Ascending aorta (tissue), 2 donors: ENCODE measurements at regions not wholly inside any gene's neighbourhood (a gene's known extent, or its start where the extent isn't known, plus 50 kb on each side); places are given as distances from the start of the nearest gene placed in this dataset.

Experiments used
- DNase-seq, 2 donors: peaks; one replicate each; pipeline ENCODE4 v3.0.0-alpha.2; 2019; ENCODE audit warnings: low spot score in 2 of 2
- H3K27ac ChIP-seq, 2 donors: fragments of 200-600 bp; sonication (generic); one replicate each; pipeline ENCODE4 v1.5.1; 2016 to 2017; ENCODE audit warnings: mild to moderate bottlenecking in 1 of 2
- H3K27me3 ChIP-seq: fragments of 200-600 bp; sonication (generic); one replicate; pipeline ENCODE4 v1.5.1; 2017
- H3K36me3 ChIP-seq, 2 donors: fragments of 200-600 bp; sonication (generic); one replicate each; pipeline ENCODE4 v1.5.1; 2016
- H3K4me1 ChIP-seq, 2 donors: fragments of 200-600 bp; sonication (generic); one replicate each; pipeline ENCODE4 v1.5.1; 2016 to 2017; ENCODE audit warnings: mild to moderate bottlenecking in 1 of 2
- H3K4me3 ChIP-seq, 2 donors: fragments of 200-600 bp; sonication (generic); one replicate each; pipeline ENCODE4 v1.5.1; 2016 to 2017; ENCODE audit warnings: mild to moderate bottlenecking in 1 of 2
- H3K9me3 ChIP-seq, 2 donors: fragments of 200-600 bp; sonication (generic); one replicate each; pipeline ENCODE4 v1.5.1; 2016
- CTCF ChIP-seq, 3 experiments: fragments of 200-600 bp in 2 of 3; fragments of 450-650 bp in 1 of 3; sonication (generic) in 2 of 3; IDR thresholded peaks; one replicate each; pipeline ENCODE4 v1.5.1; 2016 to 2019; ENCODE audit warnings: antibody characterized with exemption in 3 of 3, mild to moderate bottlenecking in 1 of 3, moderate library complexity in 1 of 3
- intact Hi-C: fragments of 100-400 bp; cut with DNase I; formaldehyde crosslinking; loops from one replicate; pipeline ENCODE4 v1.15.1; 2023

GRCh38 chr1:157367091-157367739 lies 185.1 kb downstream of the FCRL5 start:
- no peak overlapping the region for H3K4me3 ChIP-seq
- no peaks in the 10 kb centered on the region for H3K27me3 ChIP-seq
- H3K27ac ChIP-seq: no peak overlapping the region
- H3K36me3 ChIP-seq: no peaks in the 10 kb centered on the region
- intact Hi-C loops: no loop called here
- no peak for TF ChIP-seq CTCF (IDR thresholded peaks at IDR 0.05)
- no peaks in the 10 kb centered on the region for H3K9me3 ChIP-seq
- DNase-seq: no peak
- H3K4me1 ChIP-seq: no peaks in the 10 kb centered on the region

GRCh38 chr1:157364612-157365011 lies 187.7 kb downstream of the FCRL5 start:
- H3K4me3 ChIP-seq: no peak overlapping the region
- no peaks in the 10 kb centered on the region for H3K9me3 ChIP-seq
- no peaks in the 10 kb centered on the region for H3K36me3 ChIP-seq
- no peaks in the 10 kb centered on the region for H3K4me1 ChIP-seq
- no peak overlapping the region for H3K27ac ChIP-seq
- no peak for TF ChIP-seq CTCF (IDR thresholded peaks at IDR 0.05)
- intact Hi-C loops: no loop called here
- DNase-seq: no peak
- no peaks in the 10 kb centered on the region for H3K27me3 ChIP-seq

GRCh38 chr1:157363660-157364140 lies 188.6 kb downstream of the FCRL5 start:
- DNase-seq: no peak
- Histone ChIP-seq H3K27ac (no peak overlapping the region), H3K27me3 (no peaks in the 10 kb centered on the region), H3K36me3 (no peaks in the 10 kb centered on the region), H3K4me3 (no peak overlapping the region), H3K4me1 (no peaks in the 10 kb centered on the region), H3K9me3 (no peaks in the 10 kb centered on the region)
- intact Hi-C loops: no loop called here
- TF ChIP-seq CTCF (IDR thresholded peaks at IDR 0.05): peak in 1 of 3 experiments; percentile 20

- Histone ChIP-seq H3K4me3 (no peak overlapping the region), H3K27ac (no peak overlapping the region), H3K9me3 (no peaks in the 10 kb centered on the region), H3K36me3 (no peaks in the 10 kb centered on the region), H3K4me1 (no peaks in the 10 kb centered on the region), H3K27me3 (no peaks in the 10 kb centered on the region)
- TF ChIP-seq CTCF (IDR thresholded peaks at IDR 0.05): no peak
- no peak for DNase-seq
- intact Hi-C loops: no loop called here
Measured at GRCh38 chr1:157360023-157360390, 192.3 kb downstream of the FCRL5 start.

GRCh38 chr1:157359314-157360022 lies 192.8 kb downstream of the FCRL5 start:
- Histone ChIP-seq H3K4me3 (no peak overlapping the region), H3K27me3 (no peaks in the 10 kb centered on the region), H3K27ac (no peak overlapping the region), H3K36me3 (no peaks in the 10 kb centered on the region), H3K4me1 (no peaks in the 10 kb centered on the region), H3K9me3 (no peaks in the 10 kb centered on the region)
- intact Hi-C loops: no loop called here
- no peak for TF ChIP-seq CTCF (IDR thresholded peaks at IDR 0.05)
- no peak for DNase-seq
